HG03066 (cell line): ENCODE measurements at regions not wholly inside any gene's neighbourhood (a gene's known extent, or its start where the extent isn't known, plus 50 kb on each side); places are given as distances from the start of the nearest gene placed in this dataset.
"Not testable (repeated sequence)": the region's sequence is repeated elsewhere in the genome, so short reads cannot be mapped to it uniquely, and the experiment has no call there.

Experiments
- ATAC-seq: cut with Tn5 transposase; IDR thresholded peaks from one replicate; pipeline ENCODE4 v1.9.1; 2021; ENCODE audit warnings: low read depth; ENCODE audit not compliant: unreplicated experiment

DNA sequence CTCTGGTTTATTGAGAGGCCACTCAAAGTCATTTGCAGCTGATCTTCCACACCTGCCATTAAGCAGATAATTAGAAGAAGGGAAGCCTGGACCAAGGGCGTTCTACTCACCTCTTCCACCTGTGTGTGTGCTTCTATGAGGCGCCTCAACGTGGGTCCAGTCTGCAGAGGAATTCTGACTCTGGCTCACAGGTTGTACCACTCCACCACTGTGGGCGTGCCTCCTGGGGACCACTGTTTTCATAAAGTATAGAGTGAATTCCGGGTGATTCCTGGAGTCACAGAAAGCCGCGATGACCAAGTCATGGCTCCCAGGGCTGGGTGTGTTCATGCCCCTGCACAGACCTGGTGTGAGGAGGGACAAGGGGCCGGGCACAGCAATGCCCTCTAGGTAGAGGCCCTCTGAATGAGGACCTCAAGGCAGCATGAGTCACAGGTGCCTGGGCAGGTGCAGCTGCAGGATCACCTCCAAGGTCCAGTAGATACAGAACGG is 408.3 kb upstream of the MGMT start:
- no peak for ATAC-seq

DNA sequence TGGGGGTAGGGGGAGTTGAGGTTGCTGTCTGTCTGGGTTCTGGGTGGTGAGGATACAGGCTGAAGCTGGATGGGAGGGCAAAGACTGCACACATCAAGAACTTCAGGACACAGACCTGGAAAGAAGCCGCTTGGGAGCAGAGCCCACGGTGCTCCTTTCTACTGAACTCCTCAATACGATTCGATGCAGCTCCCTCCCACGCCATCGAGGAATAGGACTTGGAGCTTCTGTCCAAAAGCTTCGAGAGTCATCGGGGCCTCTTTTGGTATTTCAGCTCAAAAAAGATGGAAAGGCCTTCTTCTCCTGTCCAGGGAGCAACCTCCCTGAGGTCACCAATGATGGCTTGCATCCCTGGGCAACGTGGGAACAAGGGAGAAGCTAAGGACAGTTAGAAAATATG is 407.1 kb upstream of the MGMT start:
- no peak for ATAC-seq

DNA sequence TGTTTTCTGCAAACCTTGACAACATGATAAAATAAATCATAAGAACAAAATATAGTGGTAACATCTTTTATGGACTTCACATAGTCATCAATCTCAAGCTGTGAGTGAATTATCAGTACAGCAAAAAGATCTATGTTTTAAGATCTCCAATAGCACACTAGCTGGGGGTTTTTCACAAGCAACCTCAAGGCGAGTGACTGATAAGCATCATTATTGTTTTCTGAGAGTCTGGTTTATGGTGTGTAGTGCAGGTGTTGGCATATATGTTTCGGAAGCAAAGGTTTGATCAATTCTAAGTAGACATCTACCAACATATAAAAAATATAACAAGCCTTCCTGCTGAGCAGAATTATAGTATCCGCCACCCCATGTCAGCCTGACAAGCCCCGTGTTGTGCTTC is 403.8 kb upstream of the MGMT start:
- no peak for ATAC-seq

DNA sequence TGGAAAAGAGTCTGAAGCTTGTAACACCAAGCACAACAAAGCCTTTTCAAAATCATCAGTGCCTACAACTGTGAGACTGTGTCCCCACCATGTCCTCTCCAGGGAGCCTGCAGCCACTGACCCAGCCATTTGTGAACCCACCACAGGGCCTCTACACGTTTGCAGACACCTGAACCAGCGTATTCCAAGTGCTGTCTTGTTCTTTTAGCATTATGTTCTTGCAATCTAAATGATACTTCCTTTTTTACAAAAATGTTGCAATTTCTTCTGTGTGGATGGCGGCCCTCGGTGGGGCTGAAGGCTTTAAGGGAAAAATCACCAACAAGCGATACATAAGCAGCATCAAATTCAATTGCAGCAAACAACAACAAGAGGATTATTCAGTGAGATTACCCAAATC is 403.2 kb upstream of the MGMT start:
- no peak for ATAC-seq

DNA sequence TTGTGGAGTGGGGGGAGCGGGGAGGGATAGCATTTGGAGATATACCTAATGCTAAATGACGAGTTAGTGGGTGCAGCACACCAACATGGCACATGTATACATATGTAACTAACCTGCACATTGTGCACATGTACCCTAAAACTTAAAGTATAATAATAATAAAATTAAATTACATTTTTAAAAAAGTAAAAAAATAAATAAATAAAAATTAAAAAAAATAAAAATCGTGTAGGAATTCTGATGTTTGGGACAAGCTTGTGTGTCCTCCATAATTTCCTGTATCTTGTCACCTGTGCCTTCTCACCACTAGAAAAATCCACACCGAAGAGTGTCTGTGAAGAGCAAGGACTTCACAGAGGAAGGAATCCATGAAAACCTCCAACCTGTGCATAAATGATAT is 400.5 kb upstream of the MGMT start:
- not testable (repeated sequence) for ATAC-seq

DNA sequence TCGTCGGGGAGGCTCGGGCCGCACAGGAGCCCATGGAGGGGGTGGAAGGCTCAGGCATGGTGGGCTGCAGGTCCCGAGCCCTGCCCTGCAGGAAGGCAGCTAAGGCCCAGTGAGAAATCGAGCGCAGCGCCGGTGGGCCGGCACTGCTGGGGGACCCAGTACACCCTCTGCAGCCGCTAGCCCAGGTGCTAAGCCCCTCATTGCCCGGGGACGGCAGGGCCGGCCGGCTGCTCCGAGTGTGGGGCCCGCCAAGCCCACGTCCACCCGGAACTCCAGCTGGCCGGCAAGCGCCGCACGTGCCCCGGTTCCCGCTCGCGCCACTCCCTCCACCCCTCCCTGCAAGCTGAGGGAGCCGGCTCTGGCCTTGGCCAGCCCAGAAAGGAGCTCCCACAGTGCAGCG is 395.6 kb upstream of the MGMT start:
- not testable (repeated sequence) for ATAC-seq

DNA sequence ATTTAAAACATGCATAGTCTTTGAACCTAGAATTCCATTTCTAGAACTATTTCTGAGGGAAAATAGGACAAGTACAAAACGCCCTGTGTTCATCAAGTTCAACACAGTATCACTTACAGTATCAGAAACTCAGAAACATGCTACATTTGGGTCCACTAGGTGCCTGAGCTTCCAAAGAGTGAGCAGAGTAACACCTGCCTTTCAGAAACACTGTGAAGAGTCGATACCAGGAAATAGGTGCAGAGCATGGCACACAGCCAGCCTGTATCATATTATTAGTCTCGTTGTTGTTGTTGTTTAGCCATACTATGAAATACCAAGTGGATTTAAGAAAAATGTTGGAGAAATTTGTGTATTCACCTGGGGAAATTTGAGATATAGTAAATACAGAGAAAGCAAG is 392.1 kb upstream of the MGMT start:
- ATAC-seq: no peak

DNA sequence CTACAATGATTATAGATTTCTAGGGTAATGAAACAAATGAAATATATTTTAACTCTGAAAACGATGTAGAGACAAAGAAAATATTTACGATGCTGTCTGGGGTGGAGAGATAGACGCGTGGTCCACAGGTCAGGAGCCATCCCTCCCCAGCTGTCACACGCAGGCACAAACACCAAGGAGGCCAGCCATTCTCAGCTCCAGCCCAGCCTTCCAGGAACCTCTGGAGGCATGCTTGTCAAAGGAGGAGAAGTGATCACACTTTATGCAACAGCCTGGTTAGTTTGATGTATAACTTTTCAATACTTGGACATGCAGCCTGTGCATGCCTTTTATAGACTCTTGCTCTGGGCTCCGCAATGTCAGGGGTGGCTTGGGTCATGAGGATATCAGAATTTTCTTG is 391.5 kb upstream of the MGMT start:
- no peak for ATAC-seq

DNA sequence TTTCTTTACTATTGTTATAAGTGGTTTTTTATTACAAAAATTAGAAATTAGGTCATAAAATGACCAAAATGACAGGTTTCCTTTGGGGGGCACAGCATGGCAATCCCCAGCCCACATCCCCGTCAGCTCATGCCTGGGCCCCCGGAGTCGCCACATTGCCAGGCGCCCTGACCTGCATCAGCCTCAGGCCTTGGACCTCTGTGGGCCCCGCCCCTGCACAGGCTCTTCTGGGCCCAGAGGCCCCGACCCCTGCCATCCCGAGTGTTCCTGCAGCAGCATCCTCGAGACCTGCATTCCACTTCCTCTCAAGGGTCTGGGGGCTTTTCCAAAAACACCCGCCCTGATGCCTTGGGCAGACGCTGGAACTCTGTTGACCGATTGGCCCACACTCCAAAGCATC is 391.1 kb upstream of the MGMT start:
- ATAC-seq: no peak

DNA sequence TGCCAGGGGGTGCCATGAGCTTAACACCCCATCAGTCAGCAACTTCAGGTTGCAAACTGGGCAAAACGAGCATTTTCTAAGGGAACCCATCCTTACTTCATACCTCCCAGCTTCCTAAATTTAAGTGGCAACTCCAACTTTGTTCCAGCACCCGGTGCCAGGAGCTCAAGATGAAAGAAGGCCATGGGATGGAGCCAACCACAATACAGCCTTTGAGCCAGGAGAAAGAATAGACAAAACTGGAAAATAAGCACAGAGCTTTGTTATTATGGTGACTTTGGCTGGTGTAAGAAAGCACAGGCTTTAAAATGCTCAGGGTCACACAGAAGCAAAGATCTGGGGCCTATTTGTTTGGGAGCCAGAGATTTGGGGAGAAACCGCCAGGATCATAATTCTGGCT is 388.7 kb upstream of the MGMT start:
- no peak for ATAC-seq

DNA sequence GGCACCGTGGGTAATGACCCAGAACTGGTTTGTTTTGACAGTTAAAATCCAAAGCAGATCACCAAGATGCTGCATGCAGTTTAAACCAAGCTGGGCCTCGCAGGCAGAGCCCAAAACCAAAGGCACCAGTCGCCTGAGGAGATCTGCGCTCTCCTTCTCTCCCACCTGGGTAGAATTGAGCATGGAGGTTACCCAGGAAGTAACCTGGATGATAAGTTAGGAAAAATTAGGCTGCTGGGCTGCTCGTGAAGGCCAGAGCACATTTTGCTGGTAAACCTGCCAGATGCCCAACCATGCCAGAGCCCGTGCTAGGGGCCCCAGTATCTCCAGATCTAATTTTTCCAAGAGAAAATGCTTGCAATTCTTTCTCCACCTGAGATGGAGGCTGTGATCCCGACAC is 388.3 kb upstream of the MGMT start:
- no peak for ATAC-seq

DNA sequence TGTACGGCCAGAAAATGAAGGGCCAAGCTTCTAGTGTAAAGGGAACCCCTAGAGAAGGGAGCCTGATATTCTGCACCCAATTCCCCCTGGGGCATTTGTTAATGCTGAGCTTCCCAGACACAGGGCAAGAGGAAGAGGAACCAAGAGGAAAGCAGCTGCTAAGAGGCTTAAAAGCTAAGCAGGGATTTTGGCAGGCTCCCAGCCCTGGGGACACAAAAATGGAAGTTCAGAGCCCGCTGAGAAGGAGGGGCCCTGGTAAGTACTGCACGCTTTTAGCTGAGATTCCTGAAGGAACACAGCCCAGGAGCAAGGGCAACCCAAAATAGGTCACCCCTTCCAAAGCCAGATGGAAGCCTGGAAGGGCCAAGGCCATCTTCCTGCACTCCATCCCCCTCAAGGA is 387.3 kb upstream of the MGMT start:
- no peak for ATAC-seq

DNA sequence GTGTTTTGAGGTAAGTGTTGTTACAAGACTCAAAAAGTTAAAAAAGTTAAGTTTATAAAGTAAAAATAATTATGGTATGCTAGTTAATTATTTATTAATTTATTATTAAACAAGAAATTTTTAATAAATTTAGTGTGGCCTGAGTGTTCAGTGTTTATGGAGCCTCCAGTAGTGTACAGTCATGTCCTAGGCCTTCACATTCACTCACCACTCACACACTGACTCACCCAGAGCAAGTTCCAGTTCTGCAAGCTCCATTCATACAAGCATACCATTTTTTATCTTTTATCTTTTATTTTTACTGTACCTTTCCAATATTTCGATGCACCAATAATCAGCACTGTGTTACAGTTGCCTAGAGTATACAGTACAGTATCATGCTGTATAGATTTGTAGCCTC is 381.2 kb upstream of the MGMT start:
- ATAC-seq: no peak

DNA sequence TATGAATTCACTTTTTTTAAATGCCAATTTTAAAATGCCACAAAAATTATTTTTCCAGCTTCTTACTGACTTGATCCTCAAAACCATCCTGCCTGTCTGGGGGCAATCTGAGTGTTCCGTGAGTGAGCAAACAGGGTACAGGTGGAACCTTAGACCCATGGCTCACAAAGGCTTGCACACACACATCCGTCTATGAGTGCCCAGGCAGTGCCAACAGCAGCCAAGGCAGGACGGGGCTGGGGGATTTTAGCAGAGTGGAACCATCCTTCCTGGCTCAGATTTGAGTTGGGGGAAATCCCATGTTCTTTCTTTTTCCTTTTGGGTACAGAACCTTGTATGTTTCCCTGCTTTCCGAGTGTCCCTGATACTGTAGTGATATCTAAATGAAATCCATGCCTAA is 377.7 kb upstream of the MGMT start:
- ATAC-seq: no peak

DNA sequence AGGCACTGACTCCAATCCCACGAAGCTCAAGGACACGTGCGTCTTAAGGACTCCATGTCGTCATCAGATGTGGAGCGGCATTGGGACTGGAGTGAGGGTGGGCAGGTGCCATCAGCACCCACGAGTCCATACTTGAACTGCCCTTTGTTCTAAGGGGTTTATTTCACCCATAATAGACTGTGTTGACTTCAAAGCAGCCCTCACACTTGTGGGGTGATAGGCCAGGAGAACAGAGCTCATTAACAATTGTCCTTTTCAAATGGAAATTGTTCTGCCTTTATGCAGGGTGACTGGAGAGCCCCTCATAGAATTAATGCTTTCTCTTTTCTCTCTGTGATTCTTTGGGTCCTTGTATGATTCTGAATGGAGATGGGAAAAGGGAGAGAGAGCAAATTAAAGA is 376.9 kb upstream of the MGMT start:
- ATAC-seq: no peak

DNA sequence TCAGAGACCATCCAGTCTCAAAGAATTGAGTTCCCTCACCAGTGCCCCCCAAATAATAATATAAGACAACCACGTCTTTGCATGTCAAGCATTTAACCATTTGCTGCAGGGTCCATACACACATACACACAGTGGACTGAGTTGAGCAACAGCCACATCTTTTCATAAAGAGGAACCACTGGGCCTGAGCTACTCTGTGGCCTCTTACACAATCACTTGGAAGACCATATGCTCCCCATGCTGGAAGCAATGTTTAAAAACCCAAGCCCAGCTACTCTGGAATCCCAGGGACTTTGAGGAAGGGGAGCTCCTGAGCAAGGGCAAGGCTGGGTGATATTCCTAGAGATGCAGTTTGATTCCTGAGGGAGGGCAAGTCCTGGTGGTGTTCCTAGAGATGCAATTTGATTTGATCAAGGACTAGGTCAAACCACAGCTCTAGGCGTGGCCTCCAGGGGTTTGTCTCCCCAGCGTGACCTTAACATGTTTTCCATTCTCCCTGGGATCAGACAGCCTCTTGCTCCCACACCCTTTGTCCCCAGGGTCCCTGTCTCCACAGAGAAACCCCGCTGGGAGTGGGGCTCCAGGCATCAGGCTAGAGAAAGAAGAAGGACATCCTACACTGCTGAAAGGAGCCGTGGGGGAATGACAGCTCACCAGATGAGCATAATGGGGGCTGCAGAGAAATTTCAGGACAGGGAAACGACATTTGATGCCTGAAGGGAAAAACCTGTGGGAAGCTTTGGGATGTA is 376.2 kb upstream of the MGMT start:
- no peak for ATAC-seq

DNA sequence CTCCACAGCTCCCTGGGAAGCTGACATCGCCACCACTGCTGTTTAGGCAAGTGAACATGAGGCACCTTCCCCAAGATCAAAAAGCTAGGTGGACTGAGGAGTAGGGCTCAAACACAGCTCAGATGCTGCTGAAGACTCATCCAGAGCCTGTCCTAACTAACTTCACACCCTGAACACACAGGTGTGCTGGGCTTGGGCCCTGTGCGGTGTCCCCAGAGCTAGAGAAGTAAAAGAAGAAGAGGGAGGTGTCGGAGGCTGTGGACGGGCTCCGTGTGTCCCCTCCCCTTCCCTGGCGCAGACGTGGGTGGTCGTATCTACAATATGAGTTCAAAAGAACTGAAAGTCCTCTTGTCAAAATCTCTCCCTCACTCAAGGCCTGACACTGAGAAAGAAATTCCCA is 373.4 kb upstream of the MGMT start:
- ATAC-seq: no peak

DNA sequence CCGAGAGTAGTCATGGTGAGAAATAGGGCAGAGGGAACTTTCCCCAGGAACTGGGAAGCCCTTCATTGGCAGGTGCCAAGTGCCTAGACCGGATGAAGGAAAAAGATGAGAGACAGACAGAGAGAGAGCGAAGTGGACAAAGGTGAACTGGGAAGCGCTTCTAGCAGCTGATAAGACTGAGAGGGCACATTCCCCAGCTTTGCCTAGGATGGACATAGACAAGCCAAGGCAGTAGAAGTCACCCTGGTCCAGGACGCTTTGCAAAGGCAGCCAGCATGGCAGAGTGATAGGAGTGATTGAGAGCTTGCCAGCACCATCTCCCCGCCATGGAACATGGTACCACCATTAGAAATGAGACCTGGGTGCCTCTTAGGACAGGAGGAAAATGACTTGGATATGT is 372.8 kb upstream of the MGMT start:
- no peak for ATAC-seq

DNA sequence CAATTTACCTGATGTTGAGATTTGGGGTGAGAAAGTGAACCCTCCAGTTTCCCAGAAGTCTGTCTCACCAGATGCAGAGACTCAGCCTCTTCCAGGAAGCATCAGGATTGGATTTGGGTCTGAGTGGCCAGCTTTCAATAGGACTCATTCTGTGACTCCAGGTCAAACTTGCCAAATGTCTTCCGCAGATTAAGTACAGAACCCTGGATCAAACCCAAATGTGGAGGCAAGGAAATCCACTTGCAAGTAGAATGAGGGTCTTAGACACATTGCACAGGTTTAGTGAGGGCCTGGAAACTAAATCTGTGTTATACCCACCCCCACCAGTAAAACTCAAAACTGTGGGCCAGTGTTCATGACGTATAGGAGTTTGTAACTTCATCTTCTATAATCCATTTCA is 372.2 kb upstream of the MGMT start:
- no peak for ATAC-seq

DNA sequence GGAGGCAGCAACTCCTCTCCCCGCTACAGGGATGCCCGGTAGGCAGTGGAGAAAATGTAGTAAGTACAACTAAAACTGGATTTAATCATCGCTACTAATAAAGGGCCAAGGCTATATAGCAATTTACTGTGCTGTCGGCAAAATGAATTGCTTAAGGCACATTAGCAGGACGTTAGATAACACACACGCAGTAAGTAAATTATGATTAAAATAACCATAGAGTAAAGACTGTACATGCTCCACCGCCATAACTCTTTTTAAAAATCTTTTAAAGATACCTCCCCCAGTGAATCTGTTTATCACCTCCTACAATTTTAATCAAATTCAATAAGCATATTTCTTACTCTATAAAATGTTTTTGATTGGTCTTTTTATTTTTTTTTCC is 371.4 kb upstream of the MGMT start:
- ATAC-seq: no peak

DNA sequence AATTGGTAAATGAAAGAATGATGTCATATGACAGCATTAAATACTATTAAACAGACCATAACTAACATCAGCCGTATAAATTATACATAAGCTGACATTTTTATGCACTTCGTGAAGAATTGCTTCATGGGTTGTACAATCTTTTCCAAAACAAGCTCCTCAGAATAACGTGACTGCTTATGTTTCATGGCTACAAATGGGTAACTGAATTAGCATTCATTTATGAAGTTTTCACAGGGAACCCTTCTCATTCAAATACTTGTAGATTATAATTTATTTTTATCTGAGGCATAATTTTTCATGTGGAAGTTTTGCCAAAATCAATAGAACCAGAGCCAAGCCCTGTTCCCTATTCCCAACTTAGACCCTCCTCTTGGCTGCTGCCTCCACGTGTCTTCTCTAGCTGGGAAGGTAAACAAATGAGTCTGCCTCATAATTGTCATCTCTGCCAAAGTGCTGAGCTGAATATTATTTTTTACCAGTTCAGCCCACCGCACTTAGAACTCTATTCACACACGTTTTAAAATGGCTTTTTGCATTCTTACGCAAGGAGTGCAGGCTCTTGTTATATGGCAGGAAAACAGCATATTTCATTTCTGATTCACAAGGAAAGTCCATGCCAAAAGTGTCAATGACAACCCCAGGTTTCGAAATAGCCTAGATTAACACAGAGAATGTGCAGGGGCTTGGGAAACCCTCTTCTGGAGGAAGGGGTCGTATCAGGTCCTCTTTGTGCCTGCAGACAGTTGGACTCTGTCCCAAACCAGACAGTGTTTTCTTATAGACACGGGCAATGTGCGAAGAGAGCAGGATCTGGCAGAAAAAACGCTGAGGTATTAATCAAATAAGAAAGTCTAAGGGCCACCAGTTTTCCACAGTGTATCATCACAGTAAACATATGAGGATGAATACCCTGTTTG is 370.7 kb upstream of the MGMT start:
- no peak for ATAC-seq

DNA sequence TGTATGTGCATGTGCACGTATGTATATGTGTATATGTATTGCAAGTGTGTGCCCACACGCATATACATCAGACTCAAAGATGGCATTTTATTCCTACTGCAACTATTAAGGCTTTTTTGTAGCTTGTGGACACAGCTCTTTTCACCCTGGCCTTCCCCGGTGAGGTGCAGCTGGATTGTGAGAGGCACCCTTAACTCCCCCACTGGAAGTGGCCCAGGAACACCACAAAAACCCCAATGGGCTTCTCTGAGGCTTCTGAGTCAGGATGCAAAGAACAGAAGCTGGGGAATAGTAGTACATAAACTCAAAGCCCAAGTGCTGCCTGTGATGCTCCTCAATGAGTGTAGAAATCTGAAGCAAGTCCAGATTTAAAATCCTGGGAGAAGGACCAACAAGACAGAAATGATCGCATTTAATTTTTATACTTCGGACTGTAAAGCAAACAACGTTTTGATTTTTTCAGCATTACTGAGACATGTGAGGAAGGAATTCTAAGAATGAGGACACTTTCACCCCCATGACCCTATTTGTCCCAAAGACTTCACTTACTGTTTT is 369.2 kb upstream of the MGMT start:
- no peak for ATAC-seq
